ENCODE measurements at regions not wholly inside any gene's neighbourhood (a gene's known extent, or its start where the extent isn't known, plus 50 kb on each side); places are given as distances from the start of the nearest gene placed in this dataset.

GRCh38 chr15:47432826-47433225 is 284.5 kb upstream of the SEMA6D start:
- Histone ChIP-seq H2BK15ac (ENCODE audit: low read length) (no peak overlapping the region), H3K56ac (replicated peaks; ENCODE audit: insufficient read length, low read depth, low read length) (no peak overlapping the region), H3K4me3 (ENCODE audit: extremely low read depth in 1 of 4, insufficient read depth in 2 of 4, low read depth in 3 of 4, low read length in 4 of 4) (no peak overlapping the region), H4K20me1 (replicated peaks in 1 of 2; ENCODE audit: control insufficient read depth in 1 of 2, insufficient read depth in 2 of 2, low read length in 2 of 2) (no peaks in the 10 kb centered on the region), H2AK5ac (ENCODE audit: low read depth, low read length) (no peak overlapping the region), H4K91ac (replicated peaks; ENCODE audit: insufficient read length, low read length) (no peak overlapping the region), H3K23ac (ENCODE audit: insufficient read length) (no peak overlapping the region), H3K79me1 (ENCODE audit: low read depth, low read length) (no peaks in the 10 kb centered on the region), H2BK120ac (replicated peaks; ENCODE audit: low read depth, low read length) (no peak overlapping the region), H3K14ac (ENCODE audit: insufficient read length) (no peak overlapping the region), H4K8ac (ENCODE audit: extremely low read depth, insufficient read depth, low read length) (no peak overlapping the region), H4K5ac (ENCODE audit: insufficient read length, low read depth, low read length) (no peak overlapping the region), H3K4ac (replicated peaks; ENCODE audit: insufficient read length, low read depth, low read length) (no peak overlapping the region), H2BK20ac (ENCODE audit: low read length) (no peak overlapping the region), H3K79me2 (ENCODE audit: control insufficient read depth in 1 of 2, insufficient read depth in 2 of 2, low read length in 2 of 2) (no peaks in the 10 kb centered on the region), H3K23me2 (ENCODE audit: low read depth, low read length) (no peaks in the 10 kb centered on the region), H3K27ac (ENCODE audit: low read depth, low read length) (no peak overlapping the region), H3K4me1 (replicated peaks in 1 of 4; ENCODE audit: control insufficient read depth in 3 of 4, insufficient read depth in 4 of 4, low read length in 3 of 4) (no peaks in the 10 kb centered on the region), H3K18ac (ENCODE audit: extremely low read depth, low read length) (no peak overlapping the region), H3K9ac (replicated peaks in 1 of 4; ENCODE audit: extremely low read depth in 1 of 4, low read depth in 3 of 4, low read length in 3 of 4) (no peak overlapping the region), H3K4me2 (ENCODE audit: insufficient read depth in 1 of 2, low read depth in 2 of 2, low read length in 2 of 2) (no peak overlapping the region), H3K27me3 (replicated peaks in 1 of 4; ENCODE audit: control insufficient read depth in 3 of 4, extremely low read depth in 1 of 4, insufficient read depth in 3 of 4, low read length in 3 of 4) (no peaks in the 10 kb centered on the region), H2BK5ac (ENCODE audit: low read depth, low read length) (no peak overlapping the region), H2BK12ac (ENCODE audit: low read depth, low read length) (no peak overlapping the region), H3K36me3 (ENCODE audit: control insufficient read depth in 2 of 4, insufficient read depth in 4 of 4, low read length in 3 of 4) (no peaks in the 10 kb centered on the region), H2AFZ (ENCODE audit: low read length) (no peak overlapping the region), H3K9me3 (ENCODE audit: insufficient read depth in 2 of 2, low read depth in 1 of 2, low read length in 1 of 2) (no peaks in the 10 kb centered on the region)
- DNase-seq (ENCODE audit: low read depth in 1 of 2, low spot score in 2 of 2): no peak
- ChIA-PET POLR2A (ENCODE audit: partially characterized antibody) (no interaction called here), CTCF (ENCODE audit: partially characterized antibody) (no interaction called here)
- no peak for FAIRE-seq
- TF ChIP-seq TBP (IDR thresholded peaks at IDR 0.05; ENCODE audit: low read depth, low read length): no peak
- TF ChIP-seq HDAC6 (IDR thresholded peaks at IDR 0.05; ENCODE audit: low read depth, low read length): no peak
- TF ChIP-seq TAF1 (IDR thresholded peaks at IDR 0.05; ENCODE audit: low read depth, low read length): no peak

Data from H1 (cell line).